ENCODE measurements at regions not wholly inside any gene's neighbourhood (a gene's known extent, or its start where the extent isn't known, plus 50 kb on each side); places are given as distances from the start of the nearest gene placed in this dataset.

DNA sequence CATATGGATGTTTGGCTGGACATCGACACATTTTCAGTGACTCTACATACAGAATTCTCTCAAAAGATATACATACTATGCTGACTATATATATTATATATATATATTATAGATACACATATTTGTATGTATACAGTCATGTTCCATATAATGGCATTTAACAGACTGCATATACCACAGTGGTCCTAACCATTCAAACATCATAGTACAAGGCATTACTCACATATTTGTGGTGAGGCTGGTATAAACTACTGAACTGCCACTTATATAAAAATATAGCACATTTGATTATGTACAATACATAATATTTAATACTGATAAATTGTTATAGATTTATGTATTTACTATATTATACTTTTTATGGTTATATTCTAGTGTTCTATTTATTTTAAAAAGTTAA is 168.5 kb downstream of the IL15 start:
- TF ChIP-seq, protein P1, sequence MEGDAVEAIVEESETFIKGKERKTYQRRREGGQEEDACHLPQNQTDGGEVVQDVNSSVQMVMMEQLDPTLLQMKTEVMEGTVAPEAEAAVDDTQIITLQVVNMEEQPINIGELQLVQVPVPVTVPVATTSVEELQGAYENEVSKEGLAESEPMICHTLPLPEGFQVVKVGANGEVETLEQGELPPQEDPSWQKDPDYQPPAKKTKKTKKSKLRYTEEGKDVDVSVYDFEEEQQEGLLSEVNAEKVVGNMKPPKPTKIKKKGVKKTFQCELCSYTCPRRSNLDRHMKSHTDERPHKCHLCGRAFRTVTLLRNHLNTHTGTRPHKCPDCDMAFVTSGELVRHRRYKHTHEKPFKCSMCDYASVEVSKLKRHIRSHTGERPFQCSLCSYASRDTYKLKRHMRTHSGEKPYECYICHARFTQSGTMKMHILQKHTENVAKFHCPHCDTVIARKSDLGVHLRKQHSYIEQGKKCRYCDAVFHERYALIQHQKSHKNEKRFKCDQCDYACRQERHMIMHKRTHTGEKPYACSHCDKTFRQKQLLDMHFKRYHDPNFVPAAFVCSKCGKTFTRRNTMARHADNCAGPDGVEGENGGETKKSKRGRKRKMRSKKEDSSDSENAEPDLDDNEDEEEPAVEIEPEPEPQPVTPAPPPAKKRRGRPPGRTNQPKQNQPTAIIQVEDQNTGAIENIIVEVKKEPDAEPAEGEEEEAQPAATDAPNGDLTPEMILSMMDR (IDR thresholded peaks at IDR 0.05; ENCODE audit: low read depth, low read length), result no peak
- TF ChIP-seq, protein P2, sequence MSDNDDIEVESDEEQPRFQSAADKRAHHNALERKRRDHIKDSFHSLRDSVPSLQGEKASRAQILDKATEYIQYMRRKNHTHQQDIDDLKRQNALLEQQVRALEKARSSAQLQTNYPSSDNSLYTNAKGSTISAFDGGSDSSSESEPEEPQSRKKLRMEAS (IDR thresholded peaks at IDR 0.05; ENCODE audit: low read depth, low read length), result no peak
- TF ChIP-seq MYC (IDR thresholded peaks at IDR 0.05; ENCODE audit: low read depth, low read length), result no peak

Data from NB4 (cell line).